Heart left ventricle (tissue), 13 donors: ENCODE measurements at regions not wholly inside any gene's neighbourhood (a gene's known extent, or its start where the extent isn't known, plus 50 kb on each side); places are given as distances from the start of the nearest gene placed in this dataset.

Source experiments
- POLR2A ChIP-seq, 2 donors: fragments of 450-650 bp; IDR thresholded peaks; one replicate each; pipeline ENCODE4 v1.6.1; 2017; ENCODE audit warnings: antibody characterized with exemption in 2 of 2, mild to moderate bottlenecking in 2 of 2, moderate library complexity in 2 of 2
- TF ChIP-seq, protein P1 (sequence below), 12 donors: fragments of 200-600 bp; sonication (generic) in 4 of 12; IDR thresholded peaks; one replicate each; pipeline versions ENCODE4 v1.5.0 to v1.8.0; 2018 to 2022; ENCODE audit warnings: antibody characterized with exemption in 12 of 12, mild to moderate bottlenecking in 5 of 12
- donor health status: ischemic (EF 13 %, LVEDD 7.1; RV severe dilation, severe dysfunction).
- donor health status: DM: no; HTN: yes; CAD: no.
- donor health status: DM: no; HTN: no; CAD: no.
- donor health status: ischemic (EF 25% LVEDD 6.9; RV normal size, moderate dysfunction).
- donor health status: ischemic (EF 25% LVEDD 5.7; RV mildly dilated, moderate dysfunction).
- donor health status: ischemic (EF 35%, LVEDD 5.7; RV mildly dilated, moderate dysfunction).
- donor health status: nonischemic (EF 11% LVEDD 7.7; RV severe dilation, severe dysfunction).
- donor health status: DM: yes; HTN: yes; CAD: no.
- donor health status: PGD.
- donor health status: ischemic (EF 29% LVEDD 5.4; RV normal size, mild dysfunction).
- donor health status: nonischemic (EF 23%, LVEDD 6.1; RV moderate dilation, normal function).

DNA sequence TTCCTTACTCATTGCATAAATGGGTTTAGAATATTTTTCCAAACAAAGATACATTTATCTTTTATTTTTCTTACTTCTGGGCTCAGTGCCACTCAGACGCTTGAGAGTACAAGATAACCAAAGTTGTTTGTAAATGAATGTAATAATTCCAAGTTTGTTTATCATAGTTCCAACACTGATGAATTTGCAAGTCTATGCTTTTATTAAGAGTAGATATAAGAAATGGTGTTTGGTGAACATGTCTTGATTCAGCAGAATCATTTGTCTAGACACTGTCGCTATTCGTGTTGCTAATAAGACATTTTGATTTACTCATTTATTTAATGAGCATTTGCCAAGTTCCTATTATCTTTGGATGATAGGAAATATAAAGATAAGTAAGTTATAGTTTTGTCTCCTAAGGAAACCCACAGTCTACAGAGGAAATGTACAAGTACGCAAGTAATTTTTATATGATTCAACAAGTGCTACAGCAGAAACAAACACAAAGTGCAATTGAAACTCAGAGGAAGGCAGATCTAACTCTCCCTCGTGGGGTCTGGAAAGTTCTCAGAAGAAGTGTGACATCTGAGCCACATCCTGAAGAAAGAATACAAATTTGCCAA is 132.8 kb upstream of the FSCB start:
- no peak for TF ChIP-seq POLR2A (IDR thresholded peaks at IDR 0.05)
- TF ChIP-seq, protein P1, sequence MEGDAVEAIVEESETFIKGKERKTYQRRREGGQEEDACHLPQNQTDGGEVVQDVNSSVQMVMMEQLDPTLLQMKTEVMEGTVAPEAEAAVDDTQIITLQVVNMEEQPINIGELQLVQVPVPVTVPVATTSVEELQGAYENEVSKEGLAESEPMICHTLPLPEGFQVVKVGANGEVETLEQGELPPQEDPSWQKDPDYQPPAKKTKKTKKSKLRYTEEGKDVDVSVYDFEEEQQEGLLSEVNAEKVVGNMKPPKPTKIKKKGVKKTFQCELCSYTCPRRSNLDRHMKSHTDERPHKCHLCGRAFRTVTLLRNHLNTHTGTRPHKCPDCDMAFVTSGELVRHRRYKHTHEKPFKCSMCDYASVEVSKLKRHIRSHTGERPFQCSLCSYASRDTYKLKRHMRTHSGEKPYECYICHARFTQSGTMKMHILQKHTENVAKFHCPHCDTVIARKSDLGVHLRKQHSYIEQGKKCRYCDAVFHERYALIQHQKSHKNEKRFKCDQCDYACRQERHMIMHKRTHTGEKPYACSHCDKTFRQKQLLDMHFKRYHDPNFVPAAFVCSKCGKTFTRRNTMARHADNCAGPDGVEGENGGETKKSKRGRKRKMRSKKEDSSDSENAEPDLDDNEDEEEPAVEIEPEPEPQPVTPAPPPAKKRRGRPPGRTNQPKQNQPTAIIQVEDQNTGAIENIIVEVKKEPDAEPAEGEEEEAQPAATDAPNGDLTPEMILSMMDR (IDR thresholded peaks at IDR 0.05) = no peak
